H9 (cell line): ENCODE measurements at regions not wholly inside any gene's neighbourhood (a gene's known extent, or its start where the extent isn't known, plus 50 kb on each side); places are given as distances from the start of the nearest gene placed in this dataset.
A peak's percentile ranks its signal among the peaks of the same experiment; 100 is the strongest.

Source experiments
- DNase-seq: peaks from one replicate; pipeline ENCODE4 v3.0.0-alpha.2; 2017
- H2AFZ ChIP-seq: one replicate; pipeline ENCODE4 v1.6.1; 2013; ENCODE audit warnings: mild to moderate bottlenecking, low read length, control low read depth, moderate library complexity
- H2AK5ac ChIP-seq: 2 replicates; pipeline ENCODE4 v1.6.1; 2013; ENCODE audit warnings: low read length, control low read depth, mixed read lengths; ENCODE audit not compliant: insufficient read length
- H2BK120ac ChIP-seq: one replicate; pipeline ENCODE4 v1.6.1; 2013; ENCODE audit warnings: low read depth, mild to moderate bottlenecking, low read length, control low read depth, inconsistent platforms; ENCODE audit not compliant: poor library complexity, severe bottlenecking
- H2BK12ac ChIP-seq: 2 replicates; pipeline ENCODE4 v1.6.1; 2013; ENCODE audit warnings: low read length, control low read depth, mixed read lengths, low read depth; ENCODE audit not compliant: insufficient read length
- H2BK15ac ChIP-seq: 2 replicates; pipeline ENCODE4 v1.6.1; 2013; ENCODE audit warnings: low read depth, low read length, control low read depth
- H2BK20ac ChIP-seq: one replicate; pipeline ENCODE4 v1.6.1; 2013; ENCODE audit warnings: low read depth, mild to moderate bottlenecking, low read length, control low read depth, inconsistent platforms; ENCODE audit not compliant: poor library complexity, severe bottlenecking
- H2BK5ac ChIP-seq: 2 replicates; pipeline ENCODE4 v1.6.1; 2013; ENCODE audit warnings: low read length, control low read depth, mixed read lengths; ENCODE audit not compliant: insufficient read length
- H3K14ac ChIP-seq: 2 replicates; pipeline ENCODE4 v1.6.1; 2013; ENCODE audit warnings: low read length, control low read depth; ENCODE audit not compliant: insufficient read depth
- H3K18ac ChIP-seq: 2 replicates; pipeline ENCODE4 v1.6.1; 2013; ENCODE audit warnings: low read depth, mild to moderate bottlenecking, mixed read lengths, low read length, control low read depth; ENCODE audit not compliant: insufficient read length
- H3K23ac ChIP-seq: 2 replicates; pipeline ENCODE4 v1.6.1; 2013; ENCODE audit warnings: low read length, control low read depth, mixed read lengths, low read depth; ENCODE audit not compliant: insufficient read length
- H3K23me2 ChIP-seq: 2 replicates; pipeline ENCODE4 v1.6.1; 2013; ENCODE audit warnings: low read depth, mild to moderate bottlenecking, mixed read lengths, low read length, control low read depth; ENCODE audit not compliant: insufficient read length, poor library complexity, severe bottlenecking
- H3K27ac ChIP-seq: 2 replicates; pipeline ENCODE4 v1.5.1; 2013; ENCODE audit warnings: low read length, control low read depth, mixed read lengths, low read depth; ENCODE audit not compliant: insufficient read length
- H3K27me3 ChIP-seq: 2 replicates; pipeline ENCODE4 v1.6.1; 2013; ENCODE audit warnings: low read length, control low read depth, inconsistent platforms; ENCODE audit not compliant: insufficient read depth
- H3K4ac ChIP-seq: 2 replicates; pipeline ENCODE4 v1.6.1; 2013; ENCODE audit warnings: low read depth, mild to moderate bottlenecking, control low read depth, inconsistent platforms, low read length, moderate library complexity
- H3K4me1 ChIP-seq: 2 replicates; pipeline ENCODE4 v1.6.1; 2013; ENCODE audit warnings: low read length, control low read depth, inconsistent platforms; ENCODE audit not compliant: insufficient read depth
- H3K4me2 ChIP-seq: 2 replicates; pipeline ENCODE4 v1.6.1; 2013; ENCODE audit warnings: low read length, control low read depth, mixed read lengths; ENCODE audit not compliant: insufficient read length, insufficient read depth
- H3K56ac ChIP-seq: 2 replicates; pipeline ENCODE4 v1.6.1; 2013; ENCODE audit warnings: low read depth, mild to moderate bottlenecking, mixed read lengths, low read length, control low read depth; ENCODE audit not compliant: insufficient read length
- H3K79me1 ChIP-seq: 2 replicates; pipeline ENCODE4 v1.6.1; 2013; ENCODE audit warnings: low read depth, mild to moderate bottlenecking, moderate library complexity, low read length, control low read depth, inconsistent platforms; ENCODE audit not compliant: insufficient read depth, poor library complexity, severe bottlenecking
- H3K79me2 ChIP-seq: 2 replicates; pipeline ENCODE4 v1.6.1; 2013; ENCODE audit warnings: low read length, control low read depth, inconsistent platforms; ENCODE audit not compliant: insufficient read depth
- H3K9ac ChIP-seq: 2 replicates; pipeline ENCODE4 v1.6.1; 2013; ENCODE audit warnings: low read length, control low read depth, mixed read lengths; ENCODE audit not compliant: insufficient read length; ENCODE audit errors: extremely low read depth
- H3K9me3 ChIP-seq: one replicate; pipeline ENCODE4 v1.6.1; 2013; ENCODE audit warnings: low read depth, low read length, inconsistent platforms; ENCODE audit not compliant: control insufficient read depth
- H3T11ph ChIP-seq: one replicate; pipeline ENCODE4 v1.6.1; 2013; ENCODE audit warnings: mild to moderate bottlenecking, low read length, control low read depth, inconsistent platforms
- H4K20me1 ChIP-seq: one replicate; pipeline ENCODE4 v1.6.1; 2013; ENCODE audit not compliant: control insufficient read depth, insufficient read length, insufficient read depth
- H4K5ac ChIP-seq: 2 replicates; pipeline ENCODE4 v1.6.1; 2013; ENCODE audit warnings: low read depth, mild to moderate bottlenecking, mixed read lengths, low read length, control low read depth; ENCODE audit not compliant: insufficient read length
- H4K8ac ChIP-seq: replicated peaks from 2 replicates; pipeline ENCODE4 v1.6.1; 2013; ENCODE audit warnings: low read length, control low read depth, mixed read lengths, low read depth; ENCODE audit not compliant: insufficient read length
- H4K91ac ChIP-seq: 2 replicates; pipeline ENCODE4 v1.6.1; 2013; ENCODE audit warnings: low read depth, mild to moderate bottlenecking, moderate library complexity, mixed read lengths, low read length, control low read depth; ENCODE audit not compliant: insufficient read length
- H3K27ac Mint-ChIP-seq, 3 experiments: 2 replicates in 2 of 3; 3 replicates in 1 of 3; pipeline ENCODE4 v1.8.0; 2020 to 2021; ENCODE audit warnings: mixed read lengths in 3 of 3, mild to moderate bottlenecking in 1 of 3, moderate library complexity in 1 of 3
- H3K27me3 Mint-ChIP-seq: 2 replicates; pipeline ENCODE4 v1.8.0; 2021; ENCODE audit warnings: low read depth, mild to moderate bottlenecking, moderate library complexity, mixed read lengths
- H3K36me3 Mint-ChIP-seq, 3 experiments: 2 replicates in 2 of 3; 3 replicates in 1 of 3; pipeline ENCODE4 v1.8.0; 2020 to 2021; ENCODE audit warnings: low read depth in 3 of 3, mixed read lengths in 3 of 3; ENCODE audit not compliant: insufficient read depth in 1 of 3
- H3K4me1 Mint-ChIP-seq, 2 experiments: 2 replicates each; pipeline ENCODE4 v1.8.0; 2020; ENCODE audit warnings: mixed read lengths in 2 of 2
- H3K4me3 Mint-ChIP-seq, 2 experiments: 2 replicates in 1 of 2; 3 replicates in 1 of 2; pipeline ENCODE4 v1.8.0; 2020 to 2021; ENCODE audit warnings: mild to moderate bottlenecking in 2 of 2, mixed read lengths in 2 of 2, moderate library complexity in 1 of 2
- H3K9me3 Mint-ChIP-seq, 2 experiments: 2 replicates in 1 of 2; 3 replicates in 1 of 2; pipeline ENCODE4 v1.8.0; 2020; ENCODE audit warnings: mild to moderate bottlenecking in 2 of 2, mixed read lengths in 2 of 2, moderate library complexity in 1 of 2
- WGBS: extraction: QIAGEN DNeasy Blood & Tissue Kit; methylation state at CpG from one replicate; pipeline ENCODE4 v1.1.7; 2013; ENCODE audit warnings: missing lambda C conversion rate, low lambda C conversion rate, mixed read lengths; ENCODE audit not compliant: insufficient read length; ENCODE audit errors: extremely low coverage; 5-methylcytosine and 5-hydroxymethylcytosine counted together
- TF ChIP-seq, protein P1 (sequence below): fragments of 200-600 bp; sonication (generic); conservative IDR thresholded peaks from 3 replicates; pipeline ENCODE4 v1.8.0; 2021; ENCODE audit warnings: antibody characterized with exemption, mild to moderate bottlenecking

DNA sequence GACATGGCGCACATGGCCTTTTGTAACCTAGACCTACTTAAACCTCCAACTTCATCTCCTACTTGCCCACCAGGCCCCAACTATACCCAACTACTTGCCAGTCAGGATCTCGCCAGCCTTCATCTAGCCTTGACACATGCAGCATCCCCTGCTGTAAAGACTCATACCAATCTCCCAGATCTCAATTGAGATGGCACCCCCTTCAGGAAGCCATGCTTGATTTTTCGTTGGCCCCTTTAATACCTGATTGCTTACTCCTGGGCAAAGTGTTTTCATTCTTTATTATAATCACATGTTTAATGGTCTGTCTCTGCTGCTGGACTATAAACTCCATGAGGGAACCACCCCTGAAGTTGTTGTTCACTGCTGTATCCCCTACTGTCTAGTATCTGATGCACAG lies 150.8 kb downstream of the SOX2 start:
- Histone ChIP-seq H3K79me1 (no peaks in the 10 kb centered on the region), H3K4me2 (no peak overlapping the region), H3K18ac (no peak overlapping the region), H2BK12ac (no peak overlapping the region), H4K20me1 (no peaks in the 10 kb centered on the region), H4K8ac (no peak overlapping the region), H3K79me2 (no peaks in the 10 kb centered on the region), H3K23me2 (no peaks in the 10 kb centered on the region), H2AFZ (no peak overlapping the region), H3K56ac (no peak overlapping the region), H3T11ph (no peak overlapping the region), H3K27ac (no peak overlapping the region), H3K14ac (no peak overlapping the region), H4K91ac (no peak overlapping the region), H3K27me3 (no peaks in the 10 kb centered on the region), H3K4me1 (peaks cover 14% of the 10 kb centered on the region), H2BK5ac (no peak overlapping the region), H3K23ac (no peak overlapping the region), H2BK120ac (no peak overlapping the region), H2BK15ac (no peak overlapping the region), H3K9ac (no peak overlapping the region), H2AK5ac (no peak overlapping the region), H4K5ac (no peak overlapping the region), H3K4ac (no peak overlapping the region), H2BK20ac (no peak overlapping the region), H3K9me3 (no peaks in the 10 kb centered on the region)
- Mint-ChIP-seq H3K27ac (peak overlapping the region in 1 of 3 experiments; percentile 8; a peak in 2 of 7 replicates), H3K36me3 (0 out of 7 replicates have a peak, but pooled peaks cover 0 to 4% (median 0%) of the 10 kb centered on the region in 3 experiments), H3K27me3 (no peaks in the 10 kb centered on the region; the same call in 1 of the 2 replicates), H3K4me3 (no peak overlapping the region), H3K9me3 (no peaks in the 10 kb centered on the region; a peak in 1 of 5 replicates), H3K4me1 (peaks cover 28 to 32% of the 10 kb centered on the region in 2 experiments)
- TF ChIP-seq, protein P1, sequence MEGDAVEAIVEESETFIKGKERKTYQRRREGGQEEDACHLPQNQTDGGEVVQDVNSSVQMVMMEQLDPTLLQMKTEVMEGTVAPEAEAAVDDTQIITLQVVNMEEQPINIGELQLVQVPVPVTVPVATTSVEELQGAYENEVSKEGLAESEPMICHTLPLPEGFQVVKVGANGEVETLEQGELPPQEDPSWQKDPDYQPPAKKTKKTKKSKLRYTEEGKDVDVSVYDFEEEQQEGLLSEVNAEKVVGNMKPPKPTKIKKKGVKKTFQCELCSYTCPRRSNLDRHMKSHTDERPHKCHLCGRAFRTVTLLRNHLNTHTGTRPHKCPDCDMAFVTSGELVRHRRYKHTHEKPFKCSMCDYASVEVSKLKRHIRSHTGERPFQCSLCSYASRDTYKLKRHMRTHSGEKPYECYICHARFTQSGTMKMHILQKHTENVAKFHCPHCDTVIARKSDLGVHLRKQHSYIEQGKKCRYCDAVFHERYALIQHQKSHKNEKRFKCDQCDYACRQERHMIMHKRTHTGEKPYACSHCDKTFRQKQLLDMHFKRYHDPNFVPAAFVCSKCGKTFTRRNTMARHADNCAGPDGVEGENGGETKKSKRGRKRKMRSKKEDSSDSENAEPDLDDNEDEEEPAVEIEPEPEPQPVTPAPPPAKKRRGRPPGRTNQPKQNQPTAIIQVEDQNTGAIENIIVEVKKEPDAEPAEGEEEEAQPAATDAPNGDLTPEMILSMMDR, result no peak
- no CpG with 5 or more reads among the region's 3 CpGs for WGBS
- no peak for DNase-seq
